Astrocyte (in vitro differentiated cells and primary cell): ENCODE measurements at regions not wholly inside any gene's neighbourhood (a gene's known extent, or its start where the extent isn't known, plus 50 kb on each side); places are given as distances from the start of the nearest gene placed in this dataset.

Source experiments
- DNase-seq: peaks from one replicate; pipeline ENCODE4 v3.0.0-alpha.2; 2010; ENCODE audit warnings: low read depth
- FAIRE-seq: peaks from 2 replicates; lab custom pipeline; 2011; peaks lifted over from hg19 to GRCh38; lab: Jason Lieb, UNC
- H2AFZ ChIP-seq: 2 replicates; pipeline ENCODE4 v1.6.0; 2012; ENCODE audit warnings: low read depth, low read length, inconsistent platforms
- H3K27ac ChIP-seq: 2 replicates; pipeline ENCODE4 v1.5.1; 2011; ENCODE audit warnings: low read depth, low read length, inconsistent platforms
- H3K27me3 ChIP-seq: 2 replicates; pipeline ENCODE4 v1.6.0; 2011; ENCODE audit warnings: low read length, inconsistent platforms; ENCODE audit not compliant: insufficient read depth
- H3K36me3 ChIP-seq: 2 replicates; pipeline ENCODE4 v1.5.1; 2011; ENCODE audit warnings: low read length, inconsistent platforms; ENCODE audit not compliant: insufficient read depth
- H3K4me1 ChIP-seq: 2 replicates; pipeline ENCODE4 v1.5.1; 2011; ENCODE audit warnings: low read length, inconsistent platforms; ENCODE audit not compliant: insufficient read depth
- H3K4me2 ChIP-seq: 2 replicates; pipeline ENCODE4 v1.6.0; 2012; ENCODE audit warnings: low read length, inconsistent platforms
- H3K4me3 ChIP-seq: 2 replicates; pipeline ENCODE4 v1.5.1; 2011; ENCODE audit warnings: low read depth, mild to moderate bottlenecking, low read length, inconsistent platforms; ENCODE audit not compliant: insufficient read depth
- H3K79me2 ChIP-seq: 2 replicates; pipeline ENCODE4 v1.6.0; 2012; ENCODE audit warnings: mild to moderate bottlenecking, low read length, inconsistent platforms; ENCODE audit not compliant: insufficient read depth
- H3K9ac ChIP-seq: 2 replicates; pipeline ENCODE4 v1.6.0; 2012; ENCODE audit warnings: mild to moderate bottlenecking, low read length, inconsistent platforms
- H3K9me3 ChIP-seq: 2 replicates; pipeline ENCODE4 v1.5.1; 2012; ENCODE audit warnings: low read depth, mild to moderate bottlenecking, low read length, inconsistent platforms; ENCODE audit not compliant: insufficient read depth
- H4K20me1 ChIP-seq: 2 replicates; pipeline ENCODE4 v1.6.0; 2012; ENCODE audit warnings: low read length, inconsistent platforms; ENCODE audit not compliant: insufficient read depth
- H3K27ac Mint-ChIP-seq: one replicate; pipeline ENCODE4 v1.8.0; 2021; ENCODE audit warnings: mild to moderate bottlenecking, mixed read lengths; ENCODE audit not compliant: unreplicated experiment
- H3K27me3 Mint-ChIP-seq: one replicate; pipeline ENCODE4 v1.8.0; 2021; ENCODE audit warnings: low read depth, mixed read lengths; ENCODE audit not compliant: unreplicated experiment
- H3K36me3 Mint-ChIP-seq: one replicate; pipeline ENCODE4 v1.8.0; 2021; ENCODE audit warnings: low read depth, mixed read lengths; ENCODE audit not compliant: unreplicated experiment
- H3K4me1 Mint-ChIP-seq: one replicate; pipeline ENCODE4 v1.8.0; 2021; ENCODE audit warnings: low read depth, mixed read lengths; ENCODE audit not compliant: unreplicated experiment
- H3K4me3 Mint-ChIP-seq: one replicate; pipeline ENCODE4 v1.8.0; 2021; ENCODE audit warnings: mild to moderate bottlenecking, moderate library complexity, mixed read lengths; ENCODE audit not compliant: unreplicated experiment
- H3K9me3 Mint-ChIP-seq: one replicate; pipeline ENCODE4 v1.8.0; 2021; ENCODE audit warnings: mild to moderate bottlenecking, mixed read lengths; ENCODE audit not compliant: unreplicated experiment
- EZH2 ChIP-seq: IDR thresholded peaks from 2 replicates; pipeline ENCODE4 v1.6.1; 2012; ENCODE audit warnings: mild to moderate bottlenecking, low read length, inconsistent platforms; ENCODE audit not compliant: insufficient read depth
- TF ChIP-seq, protein P1 (sequence below): IDR thresholded peaks from 2 replicates; pipeline ENCODE4 v1.5.1; 2011; ENCODE audit warnings: low read depth, mild to moderate bottlenecking, inconsistent platforms, low read length, moderate library complexity; ENCODE audit not compliant: insufficient read depth

DNA sequence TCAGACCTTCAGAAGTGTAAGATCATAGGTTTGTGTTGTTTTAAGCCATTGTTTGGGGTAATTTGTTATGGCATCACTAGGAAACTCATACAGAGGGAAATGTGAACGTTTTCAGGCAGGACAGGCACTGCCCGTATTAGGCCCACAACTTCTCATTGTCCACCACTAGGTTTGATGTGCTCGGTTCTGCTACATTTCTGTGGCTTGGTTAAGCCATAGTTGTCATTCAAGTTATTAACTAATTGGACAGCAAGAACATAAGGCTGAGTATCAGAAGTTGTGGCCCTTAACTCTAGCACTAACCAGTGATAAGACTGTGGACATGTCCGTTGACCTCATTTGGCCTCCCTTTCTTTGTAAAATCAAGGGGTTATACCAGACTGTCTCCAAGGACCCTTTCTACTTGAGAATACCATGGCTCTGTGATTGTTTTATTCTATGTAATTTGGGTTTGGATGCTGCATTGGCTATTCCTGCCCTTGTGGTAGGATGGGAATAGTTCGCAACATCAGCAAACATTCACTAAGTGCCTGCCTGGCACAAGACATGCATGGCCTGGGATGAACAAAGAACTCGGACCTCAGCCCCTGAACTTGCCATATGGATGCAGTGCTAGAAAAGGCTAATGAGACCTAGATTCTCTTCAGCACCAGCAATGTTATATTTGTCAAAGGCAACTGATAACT is 85.7 kb downstream of the CCDC71L start:
- Histone ChIP-seq H3K9me3 (no peaks in the 10 kb centered on the region), H3K36me3 (no peaks in the 10 kb centered on the region), H2AFZ (no peak overlapping the region), H3K27ac (no peak overlapping the region), H3K4me1 (no peaks in the 10 kb centered on the region), H3K4me3 (no peak overlapping the region), H3K9ac (no peak overlapping the region), H3K79me2 (no peaks in the 10 kb centered on the region), H3K27me3 (no peaks in the 10 kb centered on the region), H4K20me1 (no peaks in the 10 kb centered on the region), H3K4me2 (no peak overlapping the region)
- TF ChIP-seq, protein P1, sequence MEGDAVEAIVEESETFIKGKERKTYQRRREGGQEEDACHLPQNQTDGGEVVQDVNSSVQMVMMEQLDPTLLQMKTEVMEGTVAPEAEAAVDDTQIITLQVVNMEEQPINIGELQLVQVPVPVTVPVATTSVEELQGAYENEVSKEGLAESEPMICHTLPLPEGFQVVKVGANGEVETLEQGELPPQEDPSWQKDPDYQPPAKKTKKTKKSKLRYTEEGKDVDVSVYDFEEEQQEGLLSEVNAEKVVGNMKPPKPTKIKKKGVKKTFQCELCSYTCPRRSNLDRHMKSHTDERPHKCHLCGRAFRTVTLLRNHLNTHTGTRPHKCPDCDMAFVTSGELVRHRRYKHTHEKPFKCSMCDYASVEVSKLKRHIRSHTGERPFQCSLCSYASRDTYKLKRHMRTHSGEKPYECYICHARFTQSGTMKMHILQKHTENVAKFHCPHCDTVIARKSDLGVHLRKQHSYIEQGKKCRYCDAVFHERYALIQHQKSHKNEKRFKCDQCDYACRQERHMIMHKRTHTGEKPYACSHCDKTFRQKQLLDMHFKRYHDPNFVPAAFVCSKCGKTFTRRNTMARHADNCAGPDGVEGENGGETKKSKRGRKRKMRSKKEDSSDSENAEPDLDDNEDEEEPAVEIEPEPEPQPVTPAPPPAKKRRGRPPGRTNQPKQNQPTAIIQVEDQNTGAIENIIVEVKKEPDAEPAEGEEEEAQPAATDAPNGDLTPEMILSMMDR: no peak
- TF ChIP-seq EZH2: no peak
- DNase-seq: no peak
- no peak for FAIRE-seq
- Mint-ChIP-seq H3K4me3 (no peak overlapping the region), H3K27me3 (peaks cover 8% of the 10 kb centered on the region), H3K4me1 (no peaks in the 10 kb centered on the region), H3K9me3 (no peaks in the 10 kb centered on the region), H3K27ac (no peak overlapping the region), H3K36me3 (no peaks in the 10 kb centered on the region)

DNA sequence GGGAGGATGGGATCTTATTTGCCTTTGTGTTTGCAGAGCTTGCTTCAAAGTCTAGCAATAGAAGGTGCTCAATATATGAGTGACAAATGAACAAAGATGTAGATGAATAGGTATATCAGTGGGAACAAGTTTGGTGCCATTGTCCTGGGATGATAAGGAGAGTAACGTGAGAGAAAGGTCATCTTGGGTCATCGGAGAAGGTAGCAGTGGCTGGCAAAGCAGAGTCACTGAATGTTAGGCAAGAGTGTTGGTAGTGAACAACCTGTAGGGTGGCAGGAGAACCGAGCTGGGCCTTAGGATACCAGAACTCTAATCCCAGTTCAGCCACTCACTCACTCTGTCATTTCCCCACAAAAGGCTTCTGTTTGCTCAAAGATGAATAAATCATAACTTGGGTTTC is 87.2 kb downstream of the CCDC71L start:
- Histone ChIP-seq H3K4me3 (no peak overlapping the region), H4K20me1 (no peaks in the 10 kb centered on the region), H3K27me3 (no peaks in the 10 kb centered on the region), H3K36me3 (no peaks in the 10 kb centered on the region), H3K9ac (no peak overlapping the region), H3K4me1 (no peaks in the 10 kb centered on the region), H3K79me2 (no peaks in the 10 kb centered on the region), H2AFZ (no peak overlapping the region), H3K27ac (no peak overlapping the region), H3K4me2 (no peak overlapping the region), H3K9me3 (no peaks in the 10 kb centered on the region)
- Mint-ChIP-seq H3K36me3 (no peaks in the 10 kb centered on the region), H3K9me3 (peaks cover 3% of the 10 kb centered on the region), H3K27ac (no peak overlapping the region), H3K4me3 (no peak overlapping the region), H3K27me3 (peaks cover 8% of the 10 kb centered on the region), H3K4me1 (peaks cover 7% of the 10 kb centered on the region)
- DNase-seq: no peak
- TF ChIP-seq EZH2: no peak
- TF ChIP-seq, protein P1: no peak
- no peak for FAIRE-seq

DNA sequence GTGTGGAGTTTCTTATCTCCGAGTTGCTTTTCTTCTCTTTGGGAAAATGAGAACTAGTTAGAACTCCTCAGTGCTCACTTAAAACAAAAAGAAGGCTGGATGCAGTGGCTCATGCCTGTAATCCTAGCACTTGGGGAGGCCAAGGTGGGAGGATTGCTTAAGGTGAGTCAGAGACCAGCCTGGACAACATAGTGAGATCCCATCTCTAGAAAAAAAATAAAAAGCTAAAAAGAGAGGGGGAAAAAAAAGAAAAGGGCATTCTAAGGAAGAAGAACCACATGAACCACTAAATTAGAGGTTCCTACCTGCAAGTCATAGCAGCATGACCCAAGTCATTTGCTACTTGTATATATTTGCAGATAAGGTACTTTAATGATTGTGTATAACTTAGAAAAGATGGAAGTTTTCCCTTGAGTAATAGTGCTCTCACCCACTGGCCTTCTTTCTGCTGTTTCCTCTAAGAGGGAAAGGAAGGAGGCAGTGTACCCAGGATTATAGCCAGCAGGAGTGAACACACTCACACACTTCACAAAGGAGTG is 87.8 kb downstream of the CCDC71L start:
- Mint-ChIP-seq H3K4me1 (peaks cover 11% of the 10 kb centered on the region), H3K27me3 (peaks cover 8% of the 10 kb centered on the region)
- no peak for FAIRE-seq

More for the DNA sequence above, 87.8 kb downstream of the CCDC71L start:
- Mint-ChIP-seq H3K9me3 (peaks cover 3% of the 10 kb centered on the region), H3K27ac (no peak overlapping the region), H3K36me3 (no peaks in the 10 kb centered on the region), H3K4me3 (no peak overlapping the region)
- DNase-seq: no peak
- no peaks in the 10 kb centered on the region for H4K20me1 ChIP-seq
- H3K27ac ChIP-seq: no peak overlapping the region
- H3K4me1 ChIP-seq: no peaks in the 10 kb centered on the region
- H3K4me2 ChIP-seq: no peak overlapping the region
- no peak overlapping the region for H3K9ac ChIP-seq
- H3K9me3 ChIP-seq: no peaks in the 10 kb centered on the region
- H3K27me3 ChIP-seq: no peaks in the 10 kb centered on the region
- H3K79me2 ChIP-seq: no peaks in the 10 kb centered on the region
- H2AFZ ChIP-seq: no peak overlapping the region
- H3K4me3 ChIP-seq: no peak overlapping the region
- H3K36me3 ChIP-seq: no peaks in the 10 kb centered on the region
- TF ChIP-seq, protein P1: no peak
- no peak for TF ChIP-seq EZH2
